HEK293 (cell line): ENCODE measurements at regions not wholly inside any gene's neighbourhood (a gene's known extent, or its start where the extent isn't known, plus 50 kb on each side); places are given as distances from the start of the nearest gene placed in this dataset.

ENCODE experiments used
- BCL11A ChIP-seq: fragments of 450-650 bp; formaldehyde crosslinking; IDR thresholded peaks from 2 replicates; pipeline ENCODE4 v1.5.1; 2016; ENCODE audit warnings: low read depth, missing biosample characterization, missing genetic modification characterization
- CTCF ChIP-seq: fragments of 450-650 bp; formaldehyde crosslinking; IDR thresholded peaks from 2 replicates; pipeline ENCODE4 v1.5.1; 2016; ENCODE audit warnings: missing biosample characterization, missing genetic modification characterization
- PRDM10 ChIP-seq: fragments of 450-650 bp; formaldehyde crosslinking; IDR thresholded peaks from 2 replicates; pipeline ENCODE4 v1.5.1; 2016; ENCODE audit warnings: missing biosample characterization, missing genetic modification characterization
- RBAK ChIP-seq: fragments of 450-650 bp; formaldehyde crosslinking; IDR thresholded peaks from 2 replicates; pipeline ENCODE4 v1.5.1; 2016; ENCODE audit warnings: missing biosample characterization, missing genetic modification characterization
- YY1 ChIP-seq: fragments of 450-650 bp; formaldehyde crosslinking; IDR thresholded peaks from 2 replicates; pipeline ENCODE4 v1.5.1; 2018; ENCODE audit warnings: missing biosample characterization, missing genetic modification characterization
- ZBTB7A ChIP-seq: fragments of 450-650 bp; formaldehyde crosslinking; IDR thresholded peaks from 2 replicates; pipeline ENCODE4 v1.5.1; 2016; ENCODE audit warnings: low read depth, missing biosample characterization, missing genetic modification characterization
- ZFP37 ChIP-seq: fragments of 450-650 bp; formaldehyde crosslinking; IDR thresholded peaks from 2 replicates; pipeline ENCODE4 v1.5.1; 2016; ENCODE audit warnings: missing biosample characterization, missing genetic modification characterization
- ZNF175 ChIP-seq: fragments of 450-650 bp; formaldehyde crosslinking; IDR thresholded peaks from 2 replicates; pipeline ENCODE4 v1.5.1; 2016; ENCODE audit warnings: missing biosample characterization, missing genetic modification characterization
- ZNF76 ChIP-seq: fragments of 450-650 bp; formaldehyde crosslinking; IDR thresholded peaks from 2 replicates; pipeline ENCODE4; 2016; ENCODE audit warnings: low read depth, missing biosample characterization, missing genetic modification characterization, borderline replicate concordance

- TF ChIP-seq YY1: no peak
- no peak for TF ChIP-seq ZBTB7A (tag by site-specific recombination)
- no peak for TF ChIP-seq ZNF76 (tag by site-specific recombination)
- no peak for TF ChIP-seq CTCF
- no peak for TF ChIP-seq RBAK (tag by site-specific recombination)
- TF ChIP-seq ZNF175 (tag by site-specific recombination): no peak
- TF ChIP-seq PRDM10 (tag by site-specific recombination): no peak
- no peak for TF ChIP-seq ZFP37 (tag by site-specific recombination)
- TF ChIP-seq BCL11A (tag by site-specific recombination): no peak
Measured at GRCh38 chr1:57911427-57911826, 487.6 kb upstream of the DAB1 start.
